ENCODE measurements at regions not wholly inside any gene's neighbourhood (a gene's known extent, or its start where the extent isn't known, plus 50 kb on each side); places are given as distances from the start of the nearest gene placed in this dataset.
"Not testable (repeated sequence)": the region's sequence is repeated elsewhere in the genome, so short reads cannot be mapped to it uniquely, and the experiment has no call there.

GRCh38 chr12:113551563-113551962, 79.9 kb upstream of the LHX5 start:
- DNase-seq: no peak

- no peak for DNase-seq
Measured at GRCh38 chr12:113548467-113548866, 76.8 kb upstream of the LHX5 start.

- DNase-seq: no peak
Measured at GRCh38 chr12:113546916-113547863, 75.5 kb upstream of the LHX5 start.

- no peak for DNase-seq
Measured at GRCh38 chr12:113537751-113538087, 66.0 kb upstream of the LHX5 start.

- no peak for DNase-seq
Measured at GRCh38 chr12:113537046-113537750, 65.5 kb upstream of the LHX5 start.

- DNase-seq: no peak
Measured at GRCh38 chr12:113535100-113535499, 63.4 kb upstream of the LHX5 start.

- DNase-seq: no peak
Measured at GRCh38 chr12:113534555-113534954, 62.9 kb upstream of the LHX5 start.

GRCh38 chr12:113533842-113534375, 62.2 kb upstream of the LHX5 start:
- DNase-seq: no peak

- no peak for DNase-seq
Measured at GRCh38 chr12:113532292-113532691, 60.6 kb upstream of the LHX5 start.

- DNase-seq: not testable (repeated sequence)
Measured at GRCh38 chr12:113531073-113531472, 59.4 kb upstream of the LHX5 start.

GRCh38 chr12:113528606-113529293, 57.1 kb upstream of the LHX5 start:
- no peak for DNase-seq

- DNase-seq: no peak
Measured at GRCh38 chr12:113525066-113525465, 53.4 kb upstream of the LHX5 start.

GRCh38 chr12:113524495-113524894, 52.8 kb upstream of the LHX5 start:
- no peak for DNase-seq

- DNase-seq: no peak
Measured at GRCh38 chr12:113521708-113522107, 50.0 kb upstream of the LHX5 start.
